Ovary (tissue), 7 donors: ENCODE measurements at regions not wholly inside any gene's neighbourhood (a gene's known extent, or its start where the extent isn't known, plus 50 kb on each side); places are given as distances from the start of the nearest gene placed in this dataset.

ENCODE experiments used
- DNase-seq, 5 donors: peaks; one replicate each; pipeline ENCODE4 v3.0.0-alpha.2; 2019 to 2020
- H3K27ac ChIP-seq, 2 donors: fragments of 200-600 bp; one replicate each; pipeline versions ENCODE4 v1.5.1 to v1.8.0; 2019 to 2022
- H3K27me3 ChIP-seq: fragments of 200-600 bp; one replicate; pipeline ENCODE4 v1.8.0; 2022
- H3K36me3 ChIP-seq: fragments of 200-600 bp; sonication (generic); one replicate; pipeline ENCODE4 v1.5.1; 2019
- H3K4me1 ChIP-seq: one replicate; pipeline ENCODE4 v1.8.1; 2013; ENCODE audit warnings: mild to moderate bottlenecking, moderate library complexity; ENCODE audit not compliant: insufficient read depth
- H3K4me3 ChIP-seq: fragments of 200-600 bp; sonication (generic); one replicate; pipeline ENCODE4 v1.5.1; 2017
- H3K9me3 ChIP-seq, 2 donors: fragments of 200-600 bp in 1 of 2; sonication (generic) in 1 of 2; one replicate each; pipeline versions ENCODE4 v1.5.1 to v1.8.1; 2013 to 2019; ENCODE audit warnings: mild to moderate bottlenecking in 1 of 2, moderate library complexity in 1 of 2
- EP300 ChIP-seq: sonication (generic); formaldehyde crosslinking; IDR thresholded peaks from one replicate; pipeline ENCODE4 v1.6.1; 2017; ENCODE audit warnings: antibody characterized with exemption
- POLR2A ChIP-seq: fragments of 450-650 bp; IDR thresholded peaks from one replicate; pipeline ENCODE4 v1.6.1; 2017; ENCODE audit warnings: antibody characterized with exemption, mild to moderate bottlenecking, moderate library complexity
- WGBS, 3 donors: extraction: QIAGEN DNeasy Blood & Tissue Kit in 1 of 3; methylation state at CpG; one replicate each; pipeline versions ENCODE4 v1.1.5 to v1.1.7; 2013 to 2017; 5-methylcytosine and 5-hydroxymethylcytosine counted together
- intact Hi-C, 4 donors: fragments of 100-400 bp; cut with DNase I; formaldehyde crosslinking; loops; one replicate each; pipeline versions ENCODE4 v1.11.0 to v1.15.1; 2022 to 2023
- TF ChIP-seq, protein P1 (sequence below), 3 donors: fragments of 450-650 bp in 2 of 3; fragments of 200-600 bp in 1 of 3; IDR thresholded peaks; one replicate each; pipeline versions ENCODE4 v1.5.1 to v1.8.0; 2016 to 2022; ENCODE audit warnings: antibody characterized with exemption in 3 of 3, mild to moderate bottlenecking in 1 of 3
- donor health status: DM: no; HTN: no; CAD: no; lungs with moderate emphysema.
- donor health status: DM: no; HTN: no; CAD: no.
- donor health status: Bipolar disorder and iron deficiency.
- donor health status: DM: no; HTN: no; CAD: no.
- donor health status: DM: yes; HTN: yes; CAD: no.

DNA sequence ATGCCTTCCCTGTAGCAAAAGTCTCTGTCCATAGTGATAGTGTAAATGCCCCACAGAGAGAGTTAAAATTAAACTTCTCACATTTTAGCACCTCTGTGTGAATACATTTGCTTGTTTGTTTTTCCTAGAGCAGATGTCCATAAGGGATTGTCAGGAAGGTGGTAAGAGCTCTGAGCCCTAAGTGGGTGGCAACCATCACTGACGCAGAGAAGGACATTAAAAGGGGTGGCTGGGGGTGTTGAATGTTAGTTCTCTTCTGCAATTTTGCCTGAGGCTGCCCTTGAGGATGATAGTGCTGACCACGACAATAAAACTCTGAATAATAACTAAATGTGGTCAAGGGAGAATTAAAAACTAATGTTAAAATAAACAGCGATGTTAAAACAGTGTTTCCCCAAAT is 174.3 kb upstream of the ID4 start:
- no peaks in the 10 kb centered on the region for H3K4me1 ChIP-seq
- TF ChIP-seq POLR2A (no peak), EP300 (no peak)
- TF ChIP-seq, protein P1, sequence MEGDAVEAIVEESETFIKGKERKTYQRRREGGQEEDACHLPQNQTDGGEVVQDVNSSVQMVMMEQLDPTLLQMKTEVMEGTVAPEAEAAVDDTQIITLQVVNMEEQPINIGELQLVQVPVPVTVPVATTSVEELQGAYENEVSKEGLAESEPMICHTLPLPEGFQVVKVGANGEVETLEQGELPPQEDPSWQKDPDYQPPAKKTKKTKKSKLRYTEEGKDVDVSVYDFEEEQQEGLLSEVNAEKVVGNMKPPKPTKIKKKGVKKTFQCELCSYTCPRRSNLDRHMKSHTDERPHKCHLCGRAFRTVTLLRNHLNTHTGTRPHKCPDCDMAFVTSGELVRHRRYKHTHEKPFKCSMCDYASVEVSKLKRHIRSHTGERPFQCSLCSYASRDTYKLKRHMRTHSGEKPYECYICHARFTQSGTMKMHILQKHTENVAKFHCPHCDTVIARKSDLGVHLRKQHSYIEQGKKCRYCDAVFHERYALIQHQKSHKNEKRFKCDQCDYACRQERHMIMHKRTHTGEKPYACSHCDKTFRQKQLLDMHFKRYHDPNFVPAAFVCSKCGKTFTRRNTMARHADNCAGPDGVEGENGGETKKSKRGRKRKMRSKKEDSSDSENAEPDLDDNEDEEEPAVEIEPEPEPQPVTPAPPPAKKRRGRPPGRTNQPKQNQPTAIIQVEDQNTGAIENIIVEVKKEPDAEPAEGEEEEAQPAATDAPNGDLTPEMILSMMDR (IDR thresholded peaks at IDR 0.05) = no peak
- no peak overlapping the region for H3K4me3 ChIP-seq
- no peaks in the 10 kb centered on the region for H3K36me3 ChIP-seq
- intact Hi-C loops = no loop called here
- 78 to 86% (median 80%) methylated on average over 3 of the region's 3 CpGs for WGBS, 3 donors
- no peaks in the 10 kb centered on the region for H3K9me3 ChIP-seq
- H3K27ac ChIP-seq = no peak overlapping the region
- H3K27me3 ChIP-seq = no peaks in the 10 kb centered on the region
- no peak for DNase-seq

DNA sequence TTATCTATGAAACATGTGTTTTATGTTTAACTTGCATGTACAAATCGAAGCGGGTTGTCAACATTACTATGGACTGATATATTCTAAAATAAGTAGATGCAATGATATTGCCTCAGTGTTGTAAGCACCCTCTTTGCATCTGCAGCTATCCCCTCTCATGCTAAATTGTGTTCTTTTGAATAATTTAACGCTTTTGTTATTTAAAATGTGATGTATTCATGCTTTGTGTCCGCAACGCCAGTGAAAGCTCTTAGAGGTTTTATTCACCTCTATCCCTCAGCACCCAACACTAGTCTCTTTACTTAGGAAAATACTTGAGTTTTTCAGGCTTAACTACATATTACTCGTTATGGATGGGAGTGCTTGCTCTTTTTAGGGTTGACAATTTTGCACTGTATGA is 173.7 kb upstream of the ID4 start:
- Histone ChIP-seq H3K4me1 (no peaks in the 10 kb centered on the region), H3K4me3 (no peak overlapping the region), H3K27me3 (no peaks in the 10 kb centered on the region), H3K27ac (no peak overlapping the region), H3K9me3 (no peaks in the 10 kb centered on the region), H3K36me3 (no peaks in the 10 kb centered on the region)
- TF ChIP-seq EP300 (no peak), POLR2A (no peak)
- TF ChIP-seq, protein P1 (IDR thresholded peaks at IDR 0.05) = no peak
- intact Hi-C loops = no loop called here
- WGBS, 3 donors = 85 to 90% (median 85%) methylated on average over 6 of the region's 6 CpGs
- no peak for DNase-seq

DNA sequence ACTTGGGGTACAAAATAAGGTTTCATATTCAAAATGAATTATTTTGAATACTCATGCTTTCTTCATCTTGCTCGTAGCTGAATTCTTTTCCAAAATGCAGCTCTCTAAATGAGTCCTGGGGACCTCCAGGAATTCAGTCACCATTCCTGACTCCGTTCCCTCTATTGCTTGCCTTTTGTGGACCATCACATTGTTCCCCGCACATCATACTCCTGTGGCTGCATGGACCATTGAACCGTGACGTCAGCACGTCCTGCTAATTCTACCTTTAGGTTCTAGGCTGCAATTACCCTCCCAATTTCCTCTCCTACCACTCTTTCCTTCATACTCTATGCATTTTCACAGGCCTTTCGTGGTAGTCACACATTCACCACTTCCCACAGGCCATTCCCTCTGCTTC is 173.1 kb upstream of the ID4 start:
- WGBS, 3 donors = 96 to 97% (median 96%) methylated on average over 7 of the region's 7 CpGs
- intact Hi-C loops = no loop called here
- no peak overlapping the region for H3K4me3 ChIP-seq
- H3K9me3 ChIP-seq = no peaks in the 10 kb centered on the region
- H3K4me1 ChIP-seq = no peaks in the 10 kb centered on the region
- DNase-seq = no peak
- H3K36me3 ChIP-seq = no peaks in the 10 kb centered on the region
- H3K27me3 ChIP-seq = no peaks in the 10 kb centered on the region
- TF ChIP-seq, protein P1 (IDR thresholded peaks at IDR 0.05) = no peak
- no peak for TF ChIP-seq EP300
- H3K27ac ChIP-seq = no peak overlapping the region

DNA sequence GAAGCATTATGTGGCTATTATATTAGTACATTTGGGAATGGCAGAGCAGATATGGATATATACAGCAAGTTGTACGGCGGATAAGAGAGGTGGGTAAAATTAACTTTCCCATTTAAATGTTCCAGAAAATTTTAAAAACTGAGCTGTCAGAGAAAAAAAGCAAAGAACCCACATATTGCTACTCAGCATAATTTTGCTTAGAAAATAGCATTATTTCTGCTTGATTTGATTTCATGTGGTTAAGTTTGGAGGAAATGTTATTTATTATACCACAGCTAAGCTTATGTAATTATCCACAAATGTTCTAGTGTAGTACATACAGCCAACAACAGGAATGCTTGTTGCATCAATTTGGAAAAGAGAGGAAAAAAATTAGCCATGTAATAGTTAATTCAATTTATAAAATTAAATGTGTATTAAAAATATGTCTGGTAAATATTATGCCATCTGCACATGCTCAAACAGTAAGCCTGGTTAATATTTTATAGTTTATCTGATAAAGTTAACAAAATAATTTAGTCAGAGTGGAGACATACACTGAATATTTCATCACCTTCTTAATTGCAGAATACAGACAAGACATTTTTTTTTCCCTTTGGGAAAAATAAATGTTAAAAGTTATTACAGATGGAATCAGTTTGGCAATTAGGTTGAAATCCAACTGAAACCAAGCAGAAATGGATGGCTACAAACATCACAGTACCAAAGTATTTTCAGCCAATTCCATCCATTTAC is 172.1 kb upstream of the ID4 start:
- no peaks in the 10 kb centered on the region for H3K36me3 ChIP-seq
- DNase-seq = no peak
- no peak overlapping the region for H3K4me3 ChIP-seq
- no peaks in the 10 kb centered on the region for H3K27me3 ChIP-seq
- no peaks in the 10 kb centered on the region for H3K9me3 ChIP-seq
- no peak for TF ChIP-seq POLR2A
- TF ChIP-seq EP300 = no peak
- TF ChIP-seq, protein P1 (IDR thresholded peaks at IDR 0.05) = no peak
- intact Hi-C loops = no loop called here
- no peak overlapping the region for H3K27ac ChIP-seq
- WGBS, 3 donors = 83 to 92% (median 88%) methylated on average over 2 of the region's 2 CpGs
- peaks cover 3% of the 10 kb centered on the region for H3K4me1 ChIP-seq
